H9 (cell line): ENCODE measurements at regions not wholly inside any gene's neighbourhood (a gene's known extent, or its start where the extent isn't known, plus 50 kb on each side); places are given as distances from the start of the nearest gene placed in this dataset.

Experiments used
- DNase-seq: peaks from one replicate; pipeline ENCODE4 v3.0.0-alpha.2; 2017
- H2AFZ ChIP-seq: one replicate; pipeline ENCODE4 v1.6.1; 2013; ENCODE audit warnings: mild to moderate bottlenecking, low read length, control low read depth, moderate library complexity
- H2AK5ac ChIP-seq: 2 replicates; pipeline ENCODE4 v1.6.1; 2013; ENCODE audit warnings: low read length, control low read depth, mixed read lengths; ENCODE audit not compliant: insufficient read length
- H2BK120ac ChIP-seq: one replicate; pipeline ENCODE4 v1.6.1; 2013; ENCODE audit warnings: low read depth, mild to moderate bottlenecking, low read length, control low read depth, inconsistent platforms; ENCODE audit not compliant: poor library complexity, severe bottlenecking
- H2BK12ac ChIP-seq: 2 replicates; pipeline ENCODE4 v1.6.1; 2013; ENCODE audit warnings: low read length, control low read depth, mixed read lengths, low read depth; ENCODE audit not compliant: insufficient read length
- H2BK15ac ChIP-seq: 2 replicates; pipeline ENCODE4 v1.6.1; 2013; ENCODE audit warnings: low read depth, low read length, control low read depth
- H2BK20ac ChIP-seq: one replicate; pipeline ENCODE4 v1.6.1; 2013; ENCODE audit warnings: low read depth, mild to moderate bottlenecking, low read length, control low read depth, inconsistent platforms; ENCODE audit not compliant: poor library complexity, severe bottlenecking
- H2BK5ac ChIP-seq: 2 replicates; pipeline ENCODE4 v1.6.1; 2013; ENCODE audit warnings: low read length, control low read depth, mixed read lengths; ENCODE audit not compliant: insufficient read length
- H3K14ac ChIP-seq: 2 replicates; pipeline ENCODE4 v1.6.1; 2013; ENCODE audit warnings: low read length, control low read depth; ENCODE audit not compliant: insufficient read depth
- H3K18ac ChIP-seq: 2 replicates; pipeline ENCODE4 v1.6.1; 2013; ENCODE audit warnings: low read depth, mild to moderate bottlenecking, mixed read lengths, low read length, control low read depth; ENCODE audit not compliant: insufficient read length
- H3K23ac ChIP-seq: 2 replicates; pipeline ENCODE4 v1.6.1; 2013; ENCODE audit warnings: low read length, control low read depth, mixed read lengths, low read depth; ENCODE audit not compliant: insufficient read length
- H3K23me2 ChIP-seq: 2 replicates; pipeline ENCODE4 v1.6.1; 2013; ENCODE audit warnings: low read depth, mild to moderate bottlenecking, mixed read lengths, low read length, control low read depth; ENCODE audit not compliant: insufficient read length, poor library complexity, severe bottlenecking
- H3K27ac ChIP-seq: 2 replicates; pipeline ENCODE4 v1.5.1; 2013; ENCODE audit warnings: low read length, control low read depth, mixed read lengths, low read depth; ENCODE audit not compliant: insufficient read length
- H3K27me3 ChIP-seq: 2 replicates; pipeline ENCODE4 v1.6.1; 2013; ENCODE audit warnings: low read length, control low read depth, inconsistent platforms; ENCODE audit not compliant: insufficient read depth
- H3K4ac ChIP-seq: 2 replicates; pipeline ENCODE4 v1.6.1; 2013; ENCODE audit warnings: low read depth, mild to moderate bottlenecking, control low read depth, inconsistent platforms, low read length, moderate library complexity
- H3K4me1 ChIP-seq: 2 replicates; pipeline ENCODE4 v1.6.1; 2013; ENCODE audit warnings: low read length, control low read depth, inconsistent platforms; ENCODE audit not compliant: insufficient read depth
- H3K4me2 ChIP-seq: 2 replicates; pipeline ENCODE4 v1.6.1; 2013; ENCODE audit warnings: low read length, control low read depth, mixed read lengths; ENCODE audit not compliant: insufficient read length, insufficient read depth
- H3K56ac ChIP-seq: 2 replicates; pipeline ENCODE4 v1.6.1; 2013; ENCODE audit warnings: low read depth, mild to moderate bottlenecking, mixed read lengths, low read length, control low read depth; ENCODE audit not compliant: insufficient read length
- H3K79me1 ChIP-seq: 2 replicates; pipeline ENCODE4 v1.6.1; 2013; ENCODE audit warnings: low read depth, mild to moderate bottlenecking, moderate library complexity, low read length, control low read depth, inconsistent platforms; ENCODE audit not compliant: insufficient read depth, poor library complexity, severe bottlenecking
- H3K79me2 ChIP-seq: 2 replicates; pipeline ENCODE4 v1.6.1; 2013; ENCODE audit warnings: low read length, control low read depth, inconsistent platforms; ENCODE audit not compliant: insufficient read depth
- H3K9ac ChIP-seq: 2 replicates; pipeline ENCODE4 v1.6.1; 2013; ENCODE audit warnings: low read length, control low read depth, mixed read lengths; ENCODE audit not compliant: insufficient read length; ENCODE audit errors: extremely low read depth
- H3K9me3 ChIP-seq: one replicate; pipeline ENCODE4 v1.6.1; 2013; ENCODE audit warnings: low read depth, low read length, inconsistent platforms; ENCODE audit not compliant: control insufficient read depth
- H3T11ph ChIP-seq: one replicate; pipeline ENCODE4 v1.6.1; 2013; ENCODE audit warnings: mild to moderate bottlenecking, low read length, control low read depth, inconsistent platforms
- H4K20me1 ChIP-seq: one replicate; pipeline ENCODE4 v1.6.1; 2013; ENCODE audit not compliant: control insufficient read depth, insufficient read length, insufficient read depth
- H4K5ac ChIP-seq: 2 replicates; pipeline ENCODE4 v1.6.1; 2013; ENCODE audit warnings: low read depth, mild to moderate bottlenecking, mixed read lengths, low read length, control low read depth; ENCODE audit not compliant: insufficient read length
- H4K8ac ChIP-seq: replicated peaks from 2 replicates; pipeline ENCODE4 v1.6.1; 2013; ENCODE audit warnings: low read length, control low read depth, mixed read lengths, low read depth; ENCODE audit not compliant: insufficient read length
- H4K91ac ChIP-seq: 2 replicates; pipeline ENCODE4 v1.6.1; 2013; ENCODE audit warnings: low read depth, mild to moderate bottlenecking, moderate library complexity, mixed read lengths, low read length, control low read depth; ENCODE audit not compliant: insufficient read length
- H3K27ac Mint-ChIP-seq, 3 experiments: 2 replicates in 2 of 3; 3 replicates in 1 of 3; pipeline ENCODE4 v1.8.0; 2020 to 2021; ENCODE audit warnings: mixed read lengths in 3 of 3, mild to moderate bottlenecking in 1 of 3, moderate library complexity in 1 of 3
- H3K27me3 Mint-ChIP-seq: 2 replicates; pipeline ENCODE4 v1.8.0; 2021; ENCODE audit warnings: low read depth, mild to moderate bottlenecking, moderate library complexity, mixed read lengths
- H3K36me3 Mint-ChIP-seq, 3 experiments: 2 replicates in 2 of 3; 3 replicates in 1 of 3; pipeline ENCODE4 v1.8.0; 2020 to 2021; ENCODE audit warnings: low read depth in 3 of 3, mixed read lengths in 3 of 3; ENCODE audit not compliant: insufficient read depth in 1 of 3
- H3K4me1 Mint-ChIP-seq, 2 experiments: 2 replicates each; pipeline ENCODE4 v1.8.0; 2020; ENCODE audit warnings: mixed read lengths in 2 of 2
- H3K4me3 Mint-ChIP-seq, 2 experiments: 2 replicates in 1 of 2; 3 replicates in 1 of 2; pipeline ENCODE4 v1.8.0; 2020 to 2021; ENCODE audit warnings: mild to moderate bottlenecking in 2 of 2, mixed read lengths in 2 of 2, moderate library complexity in 1 of 2
- H3K9me3 Mint-ChIP-seq, 2 experiments: 2 replicates in 1 of 2; 3 replicates in 1 of 2; pipeline ENCODE4 v1.8.0; 2020; ENCODE audit warnings: mild to moderate bottlenecking in 2 of 2, mixed read lengths in 2 of 2, moderate library complexity in 1 of 2
- CTCF ChIP-seq: fragments of 200-600 bp; sonication (generic); conservative IDR thresholded peaks from 3 replicates; pipeline ENCODE4 v1.8.0; 2021; ENCODE audit warnings: antibody characterized with exemption, mild to moderate bottlenecking
- WGBS: extraction: QIAGEN DNeasy Blood & Tissue Kit; methylation state at CpG from one replicate; pipeline ENCODE4 v1.1.7; 2013; ENCODE audit warnings: missing lambda C conversion rate, low lambda C conversion rate, mixed read lengths; ENCODE audit not compliant: insufficient read length; ENCODE audit errors: extremely low coverage; 5-methylcytosine and 5-hydroxymethylcytosine counted together

GRCh38 chr15:39381517-39381916 is 199.4 kb upstream of the THBS1 start:
- Mint-ChIP-seq H3K27ac (no peak overlapping the region), H3K27me3 (no peaks in the 10 kb centered on the region), H3K4me3 (no peak overlapping the region), H3K4me1 (peaks cover 3 to 5% of the 10 kb centered on the region in 2 experiments; a peak in 2 of 4 replicates), H3K9me3 (no peaks in the 10 kb centered on the region), H3K36me3 (no peaks in the 10 kb centered on the region)
- Histone ChIP-seq H3T11ph (no peak overlapping the region), H3K14ac (no peak overlapping the region), H3K27me3 (no peaks in the 10 kb centered on the region), H3K4ac (no peak overlapping the region), H3K27ac (no peak overlapping the region), H2AFZ (no peak overlapping the region), H4K20me1 (no peaks in the 10 kb centered on the region), H3K79me1 (no peaks in the 10 kb centered on the region), H3K9ac (no peak overlapping the region), H2BK120ac (no peak overlapping the region), H2BK5ac (no peak overlapping the region), H3K9me3 (no peaks in the 10 kb centered on the region), H4K8ac (no peak overlapping the region), H3K4me2 (no peak overlapping the region), H3K4me1 (no peaks in the 10 kb centered on the region), H2BK20ac (no peak overlapping the region), H3K79me2 (no peaks in the 10 kb centered on the region), H2BK12ac (no peak overlapping the region), H4K91ac (no peak overlapping the region), H3K23me2 (no peaks in the 10 kb centered on the region), H3K18ac (no peak overlapping the region), H3K56ac (no peak overlapping the region), H2BK15ac (no peak overlapping the region), H3K23ac (no peak overlapping the region), H2AK5ac (no peak overlapping the region), H4K5ac (no peak overlapping the region)
- no CpG with 5 or more reads among the region's 1 CpG for WGBS
- TF ChIP-seq CTCF, result no peak
- no peak for DNase-seq
